ENCODE measurements at regions not wholly inside any gene's neighbourhood (a gene's known extent, or its start where the extent isn't known, plus 50 kb on each side); places are given as distances from the start of the nearest gene placed in this dataset.
A peak's percentile ranks its signal among the peaks of the same experiment; 100 is the strongest.

DNA sequence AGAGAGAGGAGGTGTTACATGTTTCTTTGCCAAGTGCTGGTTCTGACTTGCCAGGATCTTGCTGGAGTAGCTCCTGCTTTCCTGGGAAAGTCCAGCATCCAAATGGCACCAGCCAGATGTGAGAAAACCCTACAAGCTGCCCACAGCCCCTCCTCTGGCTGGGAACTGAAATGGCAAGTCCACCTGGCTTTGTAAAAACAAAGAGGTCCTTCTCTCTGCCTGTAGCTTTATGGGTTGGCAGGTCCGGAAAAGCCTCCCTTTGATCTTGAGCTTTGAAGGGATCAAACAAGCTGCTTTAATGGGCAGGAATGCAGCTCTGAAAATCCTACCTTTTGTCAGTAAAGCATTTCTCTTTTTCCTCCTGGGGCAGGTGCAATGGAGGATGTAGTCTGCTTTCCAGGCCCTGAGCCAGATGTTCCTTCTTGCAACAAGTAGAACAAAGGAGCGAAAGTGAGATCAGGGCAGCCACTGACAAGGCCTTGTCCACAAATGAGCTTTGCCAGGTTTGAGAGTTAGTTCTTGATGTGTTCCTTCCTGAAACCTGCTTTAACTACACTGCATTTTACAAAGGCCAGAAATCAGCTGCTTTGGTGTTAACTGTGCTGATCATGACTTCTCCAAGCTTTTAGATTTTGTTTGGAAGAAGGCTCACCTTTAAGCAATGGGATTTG is 456.7 kb downstream of the ZNF608 start (continued):
- no peak for TF ChIP-seq HOXA9 (CRISPR knock-in tag; IDR thresholded peaks at IDR 0.05; ENCODE audit: borderline replicate concordance)
- TF ChIP-seq, protein P1, sequence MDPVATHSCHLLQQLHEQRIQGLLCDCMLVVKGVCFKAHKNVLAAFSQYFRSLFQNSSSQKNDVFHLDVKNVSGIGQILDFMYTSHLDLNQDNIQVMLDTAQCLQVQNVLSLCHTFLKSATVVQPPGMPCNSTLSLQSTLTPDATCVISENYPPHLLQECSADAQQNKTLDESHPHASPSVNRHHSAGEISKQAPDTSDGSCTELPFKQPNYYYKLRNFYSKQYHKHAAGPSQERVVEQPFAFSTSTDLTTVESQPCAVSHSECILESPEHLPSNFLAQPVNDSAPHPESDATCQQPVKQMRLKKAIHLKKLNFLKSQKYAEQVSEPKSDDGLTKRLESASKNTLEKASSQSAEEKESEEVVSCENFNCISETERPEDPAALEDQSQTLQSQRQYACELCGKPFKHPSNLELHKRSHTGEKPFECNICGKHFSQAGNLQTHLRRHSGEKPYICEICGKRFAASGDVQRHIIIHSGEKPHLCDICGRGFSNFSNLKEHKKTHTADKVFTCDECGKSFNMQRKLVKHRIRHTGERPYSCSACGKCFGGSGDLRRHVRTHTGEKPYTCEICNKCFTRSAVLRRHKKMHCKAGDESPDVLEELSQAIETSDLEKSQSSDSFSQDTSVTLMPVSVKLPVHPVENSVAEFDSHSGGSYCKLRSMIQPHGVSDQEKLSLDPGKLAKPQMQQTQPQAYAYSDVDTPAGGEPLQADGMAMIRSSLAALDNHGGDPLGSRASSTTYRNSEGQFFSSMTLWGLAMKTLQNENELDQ (CRISPR knock-in tag; IDR thresholded peaks at IDR 0.05; ENCODE audit: borderline replicate concordance): no peak
- TF ChIP-seq ZBTB42 (CRISPR knock-in tag; IDR thresholded peaks at IDR 0.05): peak; percentile 66; the same call in 1 of the 2 replicates
- no peak for TF ChIP-seq RFX1 (IDR thresholded peaks at IDR 0.05)
- peak; percentile 42; the same call in 1 of the 2 replicates for TF ChIP-seq RARA (CRISPR knock-in tag; IDR thresholded peaks at IDR 0.05)
- TF ChIP-seq, protein P2, sequence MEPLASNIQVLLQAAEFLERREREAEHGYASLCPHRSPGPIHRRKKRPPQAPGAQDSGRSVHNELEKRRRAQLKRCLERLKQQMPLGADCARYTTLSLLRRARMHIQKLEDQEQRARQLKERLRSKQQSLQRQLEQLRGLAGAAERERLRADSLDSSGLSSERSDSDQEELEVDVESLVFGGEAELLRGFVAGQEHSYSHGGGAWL (CRISPR knock-in tag; IDR thresholded peaks at IDR 0.05): no peak
- TF ChIP-seq, protein P3, sequence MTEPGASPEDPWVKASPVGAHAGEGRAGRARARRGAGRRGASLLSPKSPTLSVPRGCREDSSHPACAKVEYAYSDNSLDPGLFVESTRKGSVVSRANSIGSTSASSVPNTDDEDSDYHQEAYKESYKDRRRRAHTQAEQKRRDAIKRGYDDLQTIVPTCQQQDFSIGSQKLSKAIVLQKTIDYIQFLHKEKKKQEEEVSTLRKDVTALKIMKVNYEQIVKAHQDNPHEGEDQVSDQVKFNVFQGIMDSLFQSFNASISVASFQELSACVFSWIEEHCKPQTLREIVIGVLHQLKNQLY (CRISPR knock-in tag; IDR thresholded peaks at IDR 0.05): no peak
- TF ChIP-seq, protein P4, sequence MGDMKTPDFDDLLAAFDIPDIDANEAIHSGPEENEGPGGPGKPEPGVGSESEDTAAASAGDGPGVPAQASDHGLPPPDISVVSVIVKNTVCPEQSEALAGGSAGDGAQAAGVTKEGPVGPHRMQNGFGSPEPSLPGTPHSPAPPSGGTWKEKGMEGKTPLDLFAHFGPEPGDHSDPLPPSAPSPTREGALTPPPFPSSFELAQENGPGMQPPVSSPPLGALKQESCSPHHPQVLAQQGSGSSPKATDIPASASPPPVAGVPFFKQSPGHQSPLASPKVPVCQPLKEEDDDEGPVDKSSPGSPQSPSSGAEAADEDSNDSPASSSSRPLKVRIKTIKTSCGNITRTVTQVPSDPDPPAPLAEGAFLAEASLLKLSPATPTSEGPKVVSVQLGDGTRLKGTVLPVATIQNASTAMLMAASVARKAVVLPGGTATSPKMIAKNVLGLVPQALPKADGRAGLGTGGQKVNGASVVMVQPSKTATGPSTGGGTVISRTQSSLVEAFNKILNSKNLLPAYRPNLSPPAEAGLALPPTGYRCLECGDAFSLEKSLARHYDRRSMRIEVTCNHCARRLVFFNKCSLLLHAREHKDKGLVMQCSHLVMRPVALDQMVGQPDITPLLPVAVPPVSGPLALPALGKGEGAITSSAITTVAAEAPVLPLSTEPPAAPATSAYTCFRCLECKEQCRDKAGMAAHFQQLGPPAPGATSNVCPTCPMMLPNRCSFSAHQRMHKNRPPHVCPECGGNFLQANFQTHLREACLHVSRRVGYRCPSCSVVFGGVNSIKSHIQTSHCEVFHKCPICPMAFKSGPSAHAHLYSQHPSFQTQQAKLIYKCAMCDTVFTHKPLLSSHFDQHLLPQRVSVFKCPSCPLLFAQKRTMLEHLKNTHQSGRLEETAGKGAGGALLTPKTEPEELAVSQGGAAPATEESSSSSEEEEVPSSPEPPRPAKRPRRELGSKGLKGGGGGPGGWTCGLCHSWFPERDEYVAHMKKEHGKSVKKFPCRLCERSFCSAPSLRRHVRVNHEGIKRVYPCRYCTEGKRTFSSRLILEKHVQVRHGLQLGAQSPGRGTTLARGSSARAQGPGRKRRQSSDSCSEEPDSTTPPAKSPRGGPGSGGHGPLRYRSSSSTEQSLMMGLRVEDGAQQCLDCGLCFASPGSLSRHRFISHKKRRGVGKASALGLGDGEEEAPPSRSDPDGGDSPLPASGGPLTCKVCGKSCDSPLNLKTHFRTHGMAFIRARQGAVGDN (CRISPR knock-in tag; IDR thresholded peaks at IDR 0.05): no peak
- TF ChIP-seq, protein P5, sequence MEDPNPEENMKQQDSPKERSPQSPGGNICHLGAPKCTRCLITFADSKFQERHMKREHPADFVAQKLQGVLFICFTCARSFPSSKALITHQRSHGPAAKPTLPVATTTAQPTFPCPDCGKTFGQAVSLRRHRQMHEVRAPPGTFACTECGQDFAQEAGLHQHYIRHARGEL (CRISPR knock-in tag; IDR thresholded peaks at IDR 0.05): no peak
- no peak for TF ChIP-seq CBX1 (IDR thresholded peaks at IDR 0.05; ENCODE audit: low read depth)
- no peak for TF ChIP-seq SCMH1 (CRISPR knock-in tag; IDR thresholded peaks at IDR 0.05; ENCODE audit: borderline replicate concordance)
- TF ChIP-seq, protein P6, sequence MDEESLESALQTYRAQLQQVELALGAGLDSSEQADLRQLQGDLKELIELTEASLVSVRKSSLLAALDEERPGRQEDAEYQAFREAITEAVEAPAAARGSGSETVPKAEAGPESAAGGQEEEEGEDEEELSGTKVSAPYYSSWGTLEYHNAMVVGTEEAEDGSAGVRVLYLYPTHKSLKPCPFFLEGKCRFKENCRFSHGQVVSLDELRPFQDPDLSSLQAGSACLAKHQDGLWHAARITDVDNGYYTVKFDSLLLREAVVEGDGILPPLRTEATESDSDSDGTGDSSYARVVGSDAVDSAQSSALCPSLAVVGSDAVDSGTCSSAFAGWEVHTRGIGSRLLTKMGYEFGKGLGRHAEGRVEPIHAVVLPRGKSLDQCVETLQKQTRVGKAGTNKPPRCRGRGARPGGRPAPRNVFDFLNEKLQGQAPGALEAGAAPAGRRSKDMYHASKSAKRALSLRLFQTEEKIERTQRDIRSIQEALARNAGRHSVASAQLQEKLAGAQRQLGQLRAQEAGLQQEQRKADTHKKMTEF (CRISPR knock-in tag; IDR thresholded peaks at IDR 0.05): no peak
- TF ChIP-seq, protein P7, sequence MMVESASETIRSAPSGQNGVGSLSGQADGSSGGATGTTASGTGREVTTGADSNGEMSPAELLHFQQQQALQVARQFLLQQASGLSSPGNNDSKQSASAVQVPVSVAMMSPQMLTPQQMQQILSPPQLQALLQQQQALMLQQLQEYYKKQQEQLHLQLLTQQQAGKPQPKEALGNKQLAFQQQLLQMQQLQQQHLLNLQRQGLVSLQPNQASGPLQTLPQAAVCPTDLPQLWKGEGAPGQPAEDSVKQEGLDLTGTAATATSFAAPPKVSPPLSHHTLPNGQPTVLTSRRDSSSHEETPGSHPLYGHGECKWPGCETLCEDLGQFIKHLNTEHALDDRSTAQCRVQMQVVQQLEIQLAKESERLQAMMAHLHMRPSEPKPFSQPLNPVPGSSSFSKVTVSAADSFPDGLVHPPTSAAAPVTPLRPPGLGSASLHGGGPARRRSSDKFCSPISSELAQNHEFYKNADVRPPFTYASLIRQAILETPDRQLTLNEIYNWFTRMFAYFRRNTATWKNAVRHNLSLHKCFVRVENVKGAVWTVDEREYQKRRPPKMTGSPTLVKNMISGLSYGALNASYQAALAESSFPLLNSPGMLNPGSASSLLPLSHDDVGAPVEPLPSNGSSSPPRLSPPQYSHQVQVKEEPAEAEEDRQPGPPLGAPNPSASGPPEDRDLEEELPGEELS (CRISPR knock-in tag; IDR thresholded peaks at IDR 0.05): peak; percentile 52
- TF ChIP-seq U2AF1 (optimal IDR thresholded peaks at IDR 0.05; ENCODE audit: low read depth, low read length): no peak
- no peak for TF ChIP-seq MAFG (CRISPR knock-in tag; IDR thresholded peaks at IDR 0.05)
